ENCODE measurements at regions not wholly inside any gene's neighbourhood (a gene's known extent, or its start where the extent isn't known, plus 50 kb on each side); places are given as distances from the start of the nearest gene placed in this dataset.

GRCh38 chr1:56396581-56396980 lies 182.8 kb downstream of the PLPP3 start:
- Histone ChIP-seq H3K4me3 (no peak overlapping the region), H3K27ac (no peak overlapping the region), H3K9me3 (no peaks in the 10 kb centered on the region), H3K4me1 (no peaks in the 10 kb centered on the region), H3K27me3 (no peaks in the 10 kb centered on the region), H3K36me3 (no peaks in the 10 kb centered on the region)
- TF ChIP-seq POLR2A (IDR thresholded peaks at IDR 0.05): no peak
- no peak for TF ChIP-seq CTCF (IDR thresholded peaks at IDR 0.05)
- intact Hi-C loops (cut with DNase I): no loop called here
- WGBS, 2 donors: 51 to 57% methylated on average over 4 of the region's 4 CpGs
- DNase-seq: no peak

- Histone ChIP-seq H3K27ac (no peak overlapping the region), H3K36me3 (no peaks in the 10 kb centered on the region), H3K4me1 (no peaks in the 10 kb centered on the region), H3K4me3 (no peak overlapping the region), H3K27me3 (no peaks in the 10 kb centered on the region), H3K9me3 (no peaks in the 10 kb centered on the region)
- intact Hi-C loops (cut with DNase I): no loop called here
- WGBS, 2 donors: 87 to 93% methylated on average over 2 of the region's 2 CpGs
- no peak for TF ChIP-seq POLR2A (IDR thresholded peaks at IDR 0.05)
- TF ChIP-seq CTCF (IDR thresholded peaks at IDR 0.05): no peak
- DNase-seq: no peak
These were observed 183.6 kb downstream of the PLPP3 start for GRCh38 chr1:56395776-56396175.

- DNase-seq: no peak
- Histone ChIP-seq H3K4me3 (no peak overlapping the region), H3K27ac (no peak overlapping the region), H3K9me3 (no peaks in the 10 kb centered on the region), H3K27me3 (no peaks in the 10 kb centered on the region), H3K36me3 (no peaks in the 10 kb centered on the region), H3K4me1 (peaks cover 0 to 13% (median 0%) of the 10 kb centered on the region in 3 donors)
- no peak for TF ChIP-seq POLR2A (IDR thresholded peaks at IDR 0.05)
- TF ChIP-seq CTCF (IDR thresholded peaks at IDR 0.05): no peak
- WGBS, 2 donors: 73 to 92% methylated on average over 5 to 6 of the region's 6 CpGs
- intact Hi-C loops (cut with DNase I): no loop called here
These were observed 185.1 kb downstream of the PLPP3 start for GRCh38 chr1:56394298-56394697.

GRCh38 chr1:56390934-56391731 lies 188.2 kb downstream of the PLPP3 start:
- Histone ChIP-seq H3K9me3 (no peaks in the 10 kb centered on the region), H3K36me3 (no peaks in the 10 kb centered on the region), H3K4me3 (no peak overlapping the region), H3K27ac (no peak overlapping the region), H3K4me1 (peaks cover 0 to 14% (median 0%) of the 10 kb centered on the region in 3 donors), H3K27me3 (no peaks in the 10 kb centered on the region)
- TF ChIP-seq CTCF (IDR thresholded peaks at IDR 0.05) (no peak), POLR2A (IDR thresholded peaks at IDR 0.05) (no peak)
- DNase-seq: no peak
- intact Hi-C loops (cut with DNase I): no loop called here
- 82 to 92% methylated on average over 16 of the region's 16 CpGs for WGBS, 2 donors

GRCh38 chr1:56390232-56390867 lies 189.0 kb downstream of the PLPP3 start:
- TF ChIP-seq CTCF (IDR thresholded peaks at IDR 0.05): no peak
- no peak for TF ChIP-seq POLR2A (IDR thresholded peaks at IDR 0.05)
- 45 to 53% methylated on average over 3 of the region's 3 CpGs for WGBS, 2 donors

More at GRCh38 chr1:56390232-56390867, 189.0 kb downstream of the PLPP3 start:
- Histone ChIP-seq H3K4me3 (no peak overlapping the region), H3K36me3 (no peaks in the 10 kb centered on the region), H3K4me1 (peaks cover 0 to 14% (median 0%) of the 10 kb centered on the region in 3 donors), H3K27ac (no peak overlapping the region), H3K9me3 (no peaks in the 10 kb centered on the region), H3K27me3 (no peaks in the 10 kb centered on the region)
- intact Hi-C loops (cut with DNase I): no loop called here
- DNase-seq: no peak
